ENCODE measurements at regions not wholly inside any gene's neighbourhood (a gene's known extent, or its start where the extent isn't known, plus 50 kb on each side); places are given as distances from the start of the nearest gene placed in this dataset.

- no peaks in the 10 kb centered on the region for H3K79me2 ChIP-seq (replicated peaks; ENCODE audit: insufficient read depth)
- Mint-ChIP-seq H3K27me3 (ENCODE audit: insufficient read depth, low read depth, poor library complexity) (peaks cover 5% of the 10 kb centered on the region), H3K4me1 (peaks cover 7% of the 10 kb centered on the region), H3K36me3 (ENCODE audit: low read depth) (no peaks in the 10 kb centered on the region), H3K9me3 (peaks cover 9% of the 10 kb centered on the region; the same call in 1 of the 3 replicates), H3K27ac (no peak overlapping the region), H3K4me3 (no peak overlapping the region)
- no peak overlapping the region for H3K4me3 ChIP-seq
- no peaks in the 10 kb centered on the region for H3K36me3 ChIP-seq (ENCODE audit: insufficient read depth)
- H2AFZ ChIP-seq = no peak overlapping the region
- no peaks in the 10 kb centered on the region for H3K27me3 ChIP-seq (ENCODE audit: insufficient read depth)
- no peaks in the 10 kb centered on the region; the same call in 1 of the 2 replicates for H3K4me1 ChIP-seq (ENCODE audit: insufficient read depth)
- DNase-seq (ENCODE audit: low spot score) = no peak
- H4K20me1 ChIP-seq (replicated peaks; ENCODE audit: insufficient read depth) = no peaks in the 10 kb centered on the region
- H3K27ac ChIP-seq (ENCODE audit: low read depth) = no peak overlapping the region
- TF ChIP-seq, protein P1, sequence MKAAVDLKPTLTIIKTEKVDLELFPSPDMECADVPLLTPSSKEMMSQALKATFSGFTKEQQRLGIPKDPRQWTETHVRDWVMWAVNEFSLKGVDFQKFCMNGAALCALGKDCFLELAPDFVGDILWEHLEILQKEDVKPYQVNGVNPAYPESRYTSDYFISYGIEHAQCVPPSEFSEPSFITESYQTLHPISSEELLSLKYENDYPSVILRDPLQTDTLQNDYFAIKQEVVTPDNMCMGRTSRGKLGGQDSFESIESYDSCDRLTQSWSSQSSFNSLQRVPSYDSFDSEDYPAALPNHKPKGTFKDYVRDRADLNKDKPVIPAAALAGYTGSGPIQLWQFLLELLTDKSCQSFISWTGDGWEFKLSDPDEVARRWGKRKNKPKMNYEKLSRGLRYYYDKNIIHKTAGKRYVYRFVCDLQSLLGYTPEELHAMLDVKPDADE (IDR thresholded peaks at IDR 0.05) = no peak
- TF ChIP-seq, protein P2, sequence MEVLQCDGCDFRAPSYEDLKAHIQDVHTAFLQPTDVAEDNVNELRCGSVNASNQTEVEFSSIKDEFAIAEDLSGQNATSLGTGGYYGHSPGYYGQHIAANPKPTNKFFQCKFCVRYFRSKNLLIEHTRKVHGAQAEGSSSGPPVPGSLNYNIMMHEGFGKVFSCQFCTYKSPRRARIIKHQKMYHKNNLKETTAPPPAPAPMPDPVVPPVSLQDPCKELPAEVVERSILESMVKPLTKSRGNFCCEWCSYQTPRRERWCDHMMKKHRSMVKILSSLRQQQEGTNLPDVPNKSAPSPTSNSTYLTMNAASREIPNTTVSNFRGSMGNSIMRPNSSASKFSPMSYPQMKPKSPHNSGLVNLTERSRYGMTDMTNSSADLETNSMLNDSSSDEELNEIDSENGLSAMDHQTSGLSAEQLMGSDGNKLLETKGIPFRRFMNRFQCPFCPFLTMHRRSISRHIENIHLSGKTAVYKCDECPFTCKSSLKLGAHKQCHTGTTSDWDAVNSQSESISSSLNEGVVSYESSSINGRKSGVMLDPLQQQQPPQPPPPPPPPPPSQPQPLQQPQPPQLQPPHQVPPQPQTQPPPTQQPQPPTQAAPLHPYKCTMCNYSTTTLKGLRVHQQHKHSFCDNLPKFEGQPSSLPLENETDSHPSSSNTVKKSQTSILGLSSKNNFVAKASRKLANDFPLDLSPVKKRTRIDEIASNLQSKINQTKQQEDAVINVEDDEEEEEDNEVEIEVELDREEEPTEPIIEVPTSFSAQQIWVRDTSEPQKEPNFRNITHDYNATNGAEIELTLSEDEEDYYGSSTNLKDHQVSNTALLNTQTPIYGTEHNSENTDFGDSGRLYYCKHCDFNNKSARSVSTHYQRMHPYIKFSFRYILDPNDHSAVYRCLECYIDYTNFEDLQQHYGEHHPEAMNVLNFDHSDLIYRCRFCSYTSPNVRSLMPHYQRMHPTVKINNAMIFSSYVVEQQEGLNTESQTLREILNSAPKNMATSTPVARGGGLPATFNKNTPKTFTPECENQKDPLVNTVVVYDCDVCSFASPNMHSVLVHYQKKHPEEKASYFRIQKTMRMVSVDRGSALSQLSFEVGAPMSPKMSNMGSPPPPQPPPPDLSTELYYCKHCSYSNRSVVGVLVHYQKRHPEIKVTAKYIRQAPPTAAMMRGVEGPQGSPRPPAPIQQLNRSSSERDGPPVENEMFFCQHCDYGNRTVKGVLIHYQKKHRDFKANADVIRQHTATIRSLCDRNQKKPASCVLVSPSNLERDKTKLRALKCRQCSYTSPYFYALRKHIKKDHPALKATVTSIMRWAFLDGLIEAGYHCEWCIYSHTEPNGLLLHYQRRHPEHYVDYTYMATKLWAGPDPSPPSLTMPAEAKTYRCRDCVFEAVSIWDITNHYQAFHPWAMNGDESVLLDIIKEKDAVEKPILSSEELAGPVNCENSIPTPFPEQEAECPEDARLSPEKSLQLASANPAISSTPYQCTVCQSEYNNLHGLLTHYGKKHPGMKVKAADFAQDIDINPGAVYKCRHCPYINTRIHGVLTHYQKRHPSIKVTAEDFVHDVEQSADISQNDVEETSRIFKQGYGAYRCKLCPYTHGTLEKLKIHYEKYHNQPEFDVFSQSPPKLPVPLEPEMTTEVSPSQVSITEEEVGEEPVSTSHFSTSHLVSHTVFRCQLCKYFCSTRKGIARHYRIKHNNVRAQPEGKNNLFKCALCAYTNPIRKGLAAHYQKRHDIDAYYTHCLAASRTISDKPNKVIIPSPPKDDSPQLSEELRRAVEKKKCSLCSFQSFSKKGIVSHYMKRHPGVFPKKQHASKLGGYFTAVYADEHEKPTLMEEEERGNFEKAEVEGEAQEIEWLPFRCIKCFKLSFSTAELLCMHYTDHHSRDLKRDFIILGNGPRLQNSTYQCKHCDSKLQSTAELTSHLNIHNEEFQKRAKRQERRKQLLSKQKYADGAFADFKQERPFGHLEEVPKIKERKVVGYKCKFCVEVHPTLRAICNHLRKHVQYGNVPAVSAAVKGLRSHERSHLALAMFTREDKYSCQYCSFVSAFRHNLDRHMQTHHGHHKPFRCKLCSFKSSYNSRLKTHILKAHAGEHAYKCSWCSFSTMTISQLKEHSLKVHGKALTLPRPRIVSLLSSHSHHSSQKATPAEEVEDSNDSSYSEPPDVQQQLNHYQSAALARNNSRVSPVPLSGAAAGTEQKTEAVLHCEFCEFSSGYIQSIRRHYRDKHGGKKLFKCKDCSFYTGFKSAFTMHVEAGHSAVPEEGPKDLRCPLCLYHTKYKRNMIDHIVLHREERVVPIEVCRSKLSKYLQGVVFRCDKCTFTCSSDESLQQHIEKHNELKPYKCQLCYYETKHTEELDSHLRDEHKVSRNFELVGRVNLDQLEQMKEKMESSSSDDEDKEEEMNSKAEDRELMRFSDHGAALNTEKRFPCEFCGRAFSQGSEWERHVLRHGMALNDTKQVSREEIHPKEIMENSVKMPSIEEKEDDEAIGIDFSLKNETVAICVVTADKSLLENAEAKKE (CRISPR knock-in tag; IDR thresholded peaks at IDR 0.05) = no peak
- TF ChIP-seq, protein P3, sequence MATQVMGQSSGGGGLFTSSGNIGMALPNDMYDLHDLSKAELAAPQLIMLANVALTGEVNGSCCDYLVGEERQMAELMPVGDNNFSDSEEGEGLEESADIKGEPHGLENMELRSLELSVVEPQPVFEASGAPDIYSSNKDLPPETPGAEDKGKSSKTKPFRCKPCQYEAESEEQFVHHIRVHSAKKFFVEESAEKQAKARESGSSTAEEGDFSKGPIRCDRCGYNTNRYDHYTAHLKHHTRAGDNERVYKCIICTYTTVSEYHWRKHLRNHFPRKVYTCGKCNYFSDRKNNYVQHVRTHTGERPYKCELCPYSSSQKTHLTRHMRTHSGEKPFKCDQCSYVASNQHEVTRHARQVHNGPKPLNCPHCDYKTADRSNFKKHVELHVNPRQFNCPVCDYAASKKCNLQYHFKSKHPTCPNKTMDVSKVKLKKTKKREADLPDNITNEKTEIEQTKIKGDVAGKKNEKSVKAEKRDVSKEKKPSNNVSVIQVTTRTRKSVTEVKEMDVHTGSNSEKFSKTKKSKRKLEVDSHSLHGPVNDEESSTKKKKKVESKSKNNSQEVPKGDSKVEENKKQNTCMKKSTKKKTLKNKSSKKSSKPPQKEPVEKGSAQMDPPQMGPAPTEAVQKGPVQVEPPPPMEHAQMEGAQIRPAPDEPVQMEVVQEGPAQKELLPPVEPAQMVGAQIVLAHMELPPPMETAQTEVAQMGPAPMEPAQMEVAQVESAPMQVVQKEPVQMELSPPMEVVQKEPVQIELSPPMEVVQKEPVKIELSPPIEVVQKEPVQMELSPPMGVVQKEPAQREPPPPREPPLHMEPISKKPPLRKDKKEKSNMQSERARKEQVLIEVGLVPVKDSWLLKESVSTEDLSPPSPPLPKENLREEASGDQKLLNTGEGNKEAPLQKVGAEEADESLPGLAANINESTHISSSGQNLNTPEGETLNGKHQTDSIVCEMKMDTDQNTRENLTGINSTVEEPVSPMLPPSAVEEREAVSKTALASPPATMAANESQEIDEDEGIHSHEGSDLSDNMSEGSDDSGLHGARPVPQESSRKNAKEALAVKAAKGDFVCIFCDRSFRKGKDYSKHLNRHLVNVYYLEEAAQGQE (IDR thresholded peaks at IDR 0.05; ENCODE audit: unreplicated experiment) = no peak
- TF ChIP-seq ZNF114 (CRISPR knock-in tag; IDR thresholded peaks at IDR 0.05) (no peak), STAT1 (IDR thresholded peaks at IDR 0.05; ENCODE audit: unreplicated experiment) (no peak), JUNB (IDR thresholded peaks at IDR 0.05; ENCODE audit: unreplicated experiment) (no peak), ZNF331 (CRISPR knock-in tag; IDR thresholded peaks at IDR 0.05; ENCODE audit: low read depth) (no peak), CTCF (conservative IDR thresholded peaks at IDR 0.05; ENCODE audit: low read depth in 2 of 2) (no peak), EZH2 (IDR thresholded peaks at IDR 0.05; ENCODE audit: low read depth, unreplicated experiment) (no peak), POLR2AphosphoS5 (IDR thresholded peaks at IDR 0.05; ENCODE audit: low read depth) (no peak), EZH2phosphoT487 (IDR thresholded peaks at IDR 0.05; ENCODE audit: unreplicated experiment) (no peak)
- no peak for ATAC-seq
- H3K9me2 ChIP-seq (ENCODE audit: insufficient read depth) = no peaks in the 10 kb centered on the region
- no peaks in the 10 kb centered on the region for H3F3A ChIP-seq (replicated peaks; ENCODE audit: low read depth)
- H3K4me2 ChIP-seq = no peak overlapping the region
Observed at GRCh38 chr2:239599299-239599698, 198.5 kb upstream of the HDAC4 start.
